ENCODE measurements at regions not wholly inside any gene's neighbourhood (a gene's known extent, or its start where the extent isn't known, plus 50 kb on each side); places are given as distances from the start of the nearest gene placed in this dataset.

DNA sequence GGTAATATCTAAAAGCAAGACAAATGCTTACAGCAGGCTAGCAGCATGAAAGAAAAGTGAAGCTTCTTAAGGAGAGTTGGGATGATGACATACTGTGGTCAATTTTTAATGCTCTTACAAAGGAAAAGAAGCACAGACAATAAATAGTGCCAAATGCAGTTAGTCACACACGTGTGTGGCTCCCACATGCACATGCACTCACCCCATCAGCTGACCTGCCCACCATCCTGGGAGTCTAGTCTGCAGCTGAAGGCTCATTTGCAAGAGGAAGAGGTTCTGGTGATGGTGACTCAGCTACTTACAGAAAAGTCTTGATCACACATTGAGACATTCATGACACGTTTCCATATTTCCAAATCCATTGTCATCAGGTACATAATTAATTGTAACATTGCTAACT is 129.3 kb downstream of the MRPL36 start:
- Histone ChIP-seq H3K9me3 (ENCODE audit: control insufficient read depth in 1 of 2, low read length in 2 of 2) (no peaks in the 10 kb centered on the region), H3K9ac (ENCODE audit: low read depth in 1 of 2, low read length in 2 of 2) (no peak overlapping the region), H3K27ac (ENCODE audit: low read depth, low read length) (no peak overlapping the region), H3K36me3 (ENCODE audit: control insufficient read depth in 1 of 2, insufficient read depth in 2 of 2, low read length in 2 of 2) (no peaks in the 10 kb centered on the region), H3K4me3 (ENCODE audit: low read depth in 1 of 2, low read length in 2 of 2) (no peak overlapping the region), H3K4me1 (ENCODE audit: control insufficient read depth in 1 of 2, insufficient read depth in 2 of 2, low read length in 2 of 2) (peaks cover 0 to 3% of the 10 kb centered on the region in 2 donors), H3K27me3 (ENCODE audit: control insufficient read depth in 1 of 2, insufficient read depth in 2 of 2, low read length in 2 of 2) (peaks cover 51 to 67% of the 10 kb centered on the region in 2 donors)

DNA sequence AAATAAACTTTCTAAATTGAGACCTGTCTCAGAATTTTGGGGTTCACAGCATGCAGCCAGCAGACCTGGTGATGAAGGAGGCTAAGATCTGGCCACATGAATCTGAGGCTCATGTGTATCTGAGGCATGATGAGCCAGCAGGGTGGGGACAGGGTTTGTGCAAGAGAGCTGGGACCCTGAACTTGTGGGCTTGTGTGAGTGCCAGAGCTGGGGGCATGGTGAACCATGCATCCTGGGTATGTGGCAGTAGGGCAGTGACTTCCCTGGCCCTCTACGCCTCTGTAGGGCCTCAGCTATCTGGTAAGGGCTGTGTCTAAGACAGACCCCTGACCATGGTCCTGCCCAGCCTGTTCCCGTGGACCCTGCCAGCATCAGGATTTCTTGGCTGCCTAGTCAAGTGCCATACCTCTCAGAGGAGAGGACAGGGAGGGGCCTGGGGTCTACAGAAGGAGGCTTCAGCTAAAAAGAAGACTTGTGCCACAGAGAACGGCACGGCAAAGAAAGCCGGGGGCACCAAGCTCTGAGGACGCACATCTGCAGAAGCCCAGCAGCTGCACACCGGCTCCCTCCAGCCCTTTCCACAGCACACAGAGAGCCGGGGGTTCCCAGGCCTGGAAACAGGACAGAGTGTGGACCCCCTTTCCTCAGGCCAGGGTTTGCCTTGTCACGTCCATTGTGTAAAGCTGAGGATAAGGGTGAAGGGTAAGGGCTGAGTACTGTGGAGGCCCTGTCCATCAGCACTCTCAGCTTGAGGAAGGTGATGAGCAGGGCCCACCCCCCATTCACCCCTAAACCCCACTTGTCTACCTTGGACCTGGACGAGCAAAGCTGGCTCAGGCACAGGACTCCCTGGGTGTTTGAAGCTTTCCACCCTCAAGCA is 130.1 kb downstream of the MRPL36 start:
- Histone ChIP-seq H3K4me3 (ENCODE audit: low read depth in 1 of 2, low read length in 2 of 2) (no peak overlapping the region), H3K4me1 (ENCODE audit: control insufficient read depth in 1 of 2, insufficient read depth in 2 of 2, low read length in 2 of 2) (peaks cover 0 to 3% of the 10 kb centered on the region in 2 donors), H3K27ac (ENCODE audit: low read depth, low read length) (no peak overlapping the region), H3K36me3 (ENCODE audit: control insufficient read depth in 1 of 2, insufficient read depth in 2 of 2, low read length in 2 of 2) (no peaks in the 10 kb centered on the region), H3K9ac (ENCODE audit: low read depth in 1 of 2, low read length in 2 of 2) (no peak overlapping the region), H3K9me3 (ENCODE audit: control insufficient read depth in 1 of 2, low read length in 2 of 2) (no peaks in the 10 kb centered on the region), H3K27me3 (ENCODE audit: control insufficient read depth in 1 of 2, insufficient read depth in 2 of 2, low read length in 2 of 2) (peaks cover 54 to 71% of the 10 kb centered on the region in 2 donors)

DNA sequence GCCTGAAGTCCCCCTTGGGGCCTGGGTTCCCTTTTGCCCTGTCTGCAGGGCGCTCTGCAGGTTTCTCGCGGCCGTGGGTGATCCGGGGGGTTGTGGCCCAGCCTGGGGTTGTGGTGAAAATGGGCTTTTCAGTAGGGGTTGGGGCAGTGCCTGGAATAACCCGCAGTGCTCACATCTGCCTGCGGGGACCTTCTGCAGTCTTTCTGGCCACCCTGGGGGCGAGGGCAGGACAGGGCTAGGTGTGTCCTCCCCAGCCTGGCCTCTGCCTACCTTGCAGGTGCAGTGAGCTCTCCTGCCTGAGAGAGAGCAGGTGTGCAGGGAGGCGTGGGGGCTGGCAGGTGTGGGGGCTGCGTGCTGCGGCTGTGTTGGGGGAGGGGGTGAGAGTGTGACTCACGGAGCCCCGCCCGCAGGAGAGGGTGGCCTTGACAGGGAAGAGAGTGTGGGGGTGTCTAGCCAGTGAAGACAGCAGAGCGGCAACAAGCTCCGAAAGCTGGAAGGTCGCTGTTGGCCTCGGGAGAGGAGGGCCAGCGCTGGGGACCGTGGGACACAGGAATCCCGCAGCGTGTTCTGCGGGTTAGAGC is 131.4 kb downstream of the MRPL36 start:
- Histone ChIP-seq H3K36me3 (ENCODE audit: control insufficient read depth in 1 of 2, insufficient read depth in 2 of 2, low read length in 2 of 2) (no peaks in the 10 kb centered on the region), H3K4me3 (ENCODE audit: low read depth in 1 of 2, low read length in 2 of 2) (no peak overlapping the region), H3K27me3 (ENCODE audit: control insufficient read depth in 1 of 2, insufficient read depth in 2 of 2, low read length in 2 of 2) (peaks cover 52 to 71% of the 10 kb centered on the region in 2 donors), H3K4me1 (ENCODE audit: control insufficient read depth in 1 of 2, insufficient read depth in 2 of 2, low read length in 2 of 2) (peaks cover 0 to 3% of the 10 kb centered on the region in 2 donors), H3K27ac (ENCODE audit: low read depth, low read length) (no peak overlapping the region), H3K9ac (ENCODE audit: low read depth in 1 of 2, low read length in 2 of 2) (no peak overlapping the region), H3K9me3 (ENCODE audit: control insufficient read depth in 1 of 2, low read length in 2 of 2) (no peaks in the 10 kb centered on the region)

- Histone ChIP-seq H3K27me3 (ENCODE audit: control insufficient read depth in 1 of 2, insufficient read depth in 2 of 2, low read length in 2 of 2) (peaks cover 48 to 70% of the 10 kb centered on the region in 2 donors), H3K27ac (ENCODE audit: low read depth, low read length) (no peak overlapping the region), H3K9ac (ENCODE audit: low read depth in 1 of 2, low read length in 2 of 2) (no peak overlapping the region), H3K4me3 (ENCODE audit: low read depth in 1 of 2, low read length in 2 of 2) (no peak overlapping the region), H3K9me3 (ENCODE audit: control insufficient read depth in 1 of 2, low read length in 2 of 2) (no peaks in the 10 kb centered on the region), H3K4me1 (ENCODE audit: control insufficient read depth in 1 of 2, insufficient read depth in 2 of 2, low read length in 2 of 2) (peaks cover 0 to 3% of the 10 kb centered on the region in 2 donors), H3K36me3 (ENCODE audit: control insufficient read depth in 1 of 2, insufficient read depth in 2 of 2, low read length in 2 of 2) (no peaks in the 10 kb centered on the region)
Observed at GRCh38 chr5:1667648-1668140, 131.9 kb downstream of the MRPL36 start.

- H3K27me3 ChIP-seq (ENCODE audit: control insufficient read depth in 1 of 2, insufficient read depth in 2 of 2, low read length in 2 of 2) = peaks cover 48 to 75% of the 10 kb centered on the region in 2 donors
- H3K4me1 ChIP-seq (ENCODE audit: control insufficient read depth in 1 of 2, insufficient read depth in 2 of 2, low read length in 2 of 2) = peaks cover 0 to 3% of the 10 kb centered on the region in 2 donors
- no peak overlapping the region for H3K27ac ChIP-seq (ENCODE audit: low read depth, low read length)
- H3K9me3 ChIP-seq (ENCODE audit: control insufficient read depth in 1 of 2, low read length in 2 of 2) = no peaks in the 10 kb centered on the region
- H3K9ac ChIP-seq (ENCODE audit: low read depth in 1 of 2, low read length in 2 of 2) = no peak overlapping the region
- H3K36me3 ChIP-seq (ENCODE audit: control insufficient read depth in 1 of 2, insufficient read depth in 2 of 2, low read length in 2 of 2) = no peaks in the 10 kb centered on the region
- H3K4me3 ChIP-seq (ENCODE audit: low read depth in 1 of 2, low read length in 2 of 2) = no peak overlapping the region
Observed at GRCh38 chr5:1666812-1667588, 132.6 kb downstream of the MRPL36 start.

DNA sequence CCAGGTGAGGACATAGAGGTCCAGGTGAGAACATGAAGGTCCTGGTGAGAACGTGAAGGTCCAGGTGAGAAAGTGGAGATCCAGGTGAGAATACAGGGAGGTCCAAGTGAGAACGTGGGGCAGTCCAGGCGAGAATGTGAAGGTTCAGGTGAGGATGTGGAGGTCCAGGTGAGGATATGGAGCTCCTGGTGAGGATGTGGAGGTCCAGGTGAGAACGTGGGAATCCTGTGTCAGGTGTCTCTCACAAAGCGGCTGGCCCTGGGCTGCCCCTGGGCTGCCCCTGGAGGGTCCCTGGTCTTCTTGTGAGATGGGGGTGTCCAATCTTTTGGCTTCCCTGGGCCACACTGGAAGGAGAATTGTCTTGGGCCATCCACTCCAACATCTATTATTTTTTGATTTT is 133.4 kb downstream of the MRPL36 start:
- no peak overlapping the region for H3K27ac ChIP-seq (ENCODE audit: low read depth, low read length)
- peaks cover 48 to 69% of the 10 kb centered on the region in 2 donors for H3K27me3 ChIP-seq (ENCODE audit: control insufficient read depth in 1 of 2, insufficient read depth in 2 of 2, low read length in 2 of 2)
- no peaks in the 10 kb centered on the region for H3K9me3 ChIP-seq (ENCODE audit: control insufficient read depth in 1 of 2, low read length in 2 of 2)
- no peaks in the 10 kb centered on the region for H3K36me3 ChIP-seq (ENCODE audit: control insufficient read depth in 1 of 2, insufficient read depth in 2 of 2, low read length in 2 of 2)
- H3K4me3 ChIP-seq (ENCODE audit: low read depth in 1 of 2, low read length in 2 of 2) = no peak overlapping the region
- H3K9ac ChIP-seq (ENCODE audit: low read depth in 1 of 2, low read length in 2 of 2) = no peak overlapping the region
- peaks cover 0 to 3% of the 10 kb centered on the region in 2 donors for H3K4me1 ChIP-seq (ENCODE audit: control insufficient read depth in 1 of 2, insufficient read depth in 2 of 2, low read length in 2 of 2)

DNA sequence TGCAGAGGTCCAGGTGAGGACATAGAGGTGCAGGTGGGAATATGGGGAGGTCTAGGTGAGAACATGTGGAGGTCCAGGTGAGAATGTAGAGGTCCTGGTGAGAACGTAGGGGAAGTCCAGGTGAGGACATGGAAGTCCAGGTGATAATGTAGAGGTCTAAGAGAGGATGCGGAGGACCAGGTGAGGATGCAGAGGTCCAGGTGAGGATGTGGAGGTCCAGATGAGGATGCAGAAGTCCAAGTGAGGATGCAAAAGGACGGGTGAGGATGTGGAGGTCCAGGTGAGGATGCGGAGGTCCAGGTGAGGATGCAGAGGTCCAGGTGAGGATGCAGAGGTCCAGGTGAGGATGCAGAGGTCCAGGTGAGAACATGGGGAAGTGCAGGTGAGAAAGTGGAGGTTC is 133.8 kb downstream of the MRPL36 start:
- Histone ChIP-seq H3K27ac (ENCODE audit: low read depth, low read length) (no peak overlapping the region), H3K4me3 (ENCODE audit: low read depth in 1 of 2, low read length in 2 of 2) (no peak overlapping the region), H3K27me3 (ENCODE audit: control insufficient read depth in 1 of 2, insufficient read depth in 2 of 2, low read length in 2 of 2) (peaks cover 48 to 64% of the 10 kb centered on the region in 2 donors), H3K4me1 (ENCODE audit: control insufficient read depth in 1 of 2, insufficient read depth in 2 of 2, low read length in 2 of 2) (peaks cover 0 to 3% of the 10 kb centered on the region in 2 donors), H3K9me3 (ENCODE audit: control insufficient read depth in 1 of 2, low read length in 2 of 2) (no peaks in the 10 kb centered on the region), H3K9ac (ENCODE audit: low read depth in 1 of 2, low read length in 2 of 2) (no peak overlapping the region), H3K36me3 (ENCODE audit: control insufficient read depth in 1 of 2, insufficient read depth in 2 of 2, low read length in 2 of 2) (no peaks in the 10 kb centered on the region)

DNA sequence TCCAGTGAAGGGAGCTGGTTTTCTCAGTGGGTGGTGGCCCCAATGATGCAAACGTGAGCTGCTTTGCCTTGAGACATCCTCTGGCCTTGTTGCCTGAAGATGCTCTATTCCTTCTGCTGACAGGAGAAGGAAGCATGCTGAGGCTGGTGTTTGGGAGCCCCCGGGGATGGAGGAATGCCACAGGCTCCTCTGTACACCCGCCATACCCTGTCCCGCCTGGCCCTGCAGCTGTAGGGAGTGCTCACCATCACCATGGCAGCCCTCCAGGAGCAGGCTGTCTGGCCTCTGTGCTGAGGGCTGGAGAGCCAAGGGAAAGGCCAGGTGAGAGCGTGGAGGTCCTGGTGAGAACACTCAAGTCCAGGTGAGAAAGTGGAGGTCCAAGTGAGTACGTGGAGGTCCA is 134.4 kb downstream of the MRPL36 start:
- Histone ChIP-seq H3K4me3 (ENCODE audit: low read depth in 1 of 2, low read length in 2 of 2) (no peak overlapping the region), H3K4me1 (ENCODE audit: control insufficient read depth in 1 of 2, insufficient read depth in 2 of 2, low read length in 2 of 2) (peaks cover 0 to 3% of the 10 kb centered on the region in 2 donors), H3K27ac (ENCODE audit: low read depth, low read length) (no peak overlapping the region), H3K36me3 (ENCODE audit: control insufficient read depth in 1 of 2, insufficient read depth in 2 of 2, low read length in 2 of 2) (no peaks in the 10 kb centered on the region), H3K9ac (ENCODE audit: low read depth in 1 of 2, low read length in 2 of 2) (no peak overlapping the region), H3K27me3 (ENCODE audit: control insufficient read depth in 1 of 2, insufficient read depth in 2 of 2, low read length in 2 of 2) (peaks cover 44 to 60% of the 10 kb centered on the region in 2 donors), H3K9me3 (ENCODE audit: control insufficient read depth in 1 of 2, low read length in 2 of 2) (no peaks in the 10 kb centered on the region)

DNA sequence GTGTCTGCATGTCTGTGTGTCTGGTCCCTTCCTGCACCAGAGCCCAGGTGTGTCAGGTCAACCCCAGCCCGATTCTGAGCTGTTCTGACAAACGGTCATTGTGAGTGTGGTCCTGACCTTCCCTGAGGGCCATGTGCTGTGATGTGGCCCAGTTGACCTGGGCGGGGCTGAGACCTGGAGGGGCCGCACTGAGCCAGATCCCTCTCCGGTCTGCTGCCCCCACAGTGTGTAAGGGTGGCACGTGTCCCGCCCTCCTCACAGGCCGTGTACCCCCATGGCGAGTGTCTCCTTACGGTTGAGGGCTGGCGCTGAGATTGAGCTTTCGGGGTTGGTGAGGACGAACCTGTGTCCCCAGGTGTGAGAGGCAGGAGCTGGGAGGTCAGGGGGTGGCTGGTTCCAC is 136.5 kb downstream of the MRPL36 start:
- no peaks in the 10 kb centered on the region for H3K9me3 ChIP-seq (ENCODE audit: control insufficient read depth in 1 of 2, low read length in 2 of 2)
- H3K4me3 ChIP-seq (ENCODE audit: low read depth in 1 of 2, low read length in 2 of 2) = no peak overlapping the region
- no peak overlapping the region for H3K9ac ChIP-seq (ENCODE audit: low read depth in 1 of 2, low read length in 2 of 2)
- peaks cover 0 to 3% of the 10 kb centered on the region in 2 donors for H3K4me1 ChIP-seq (ENCODE audit: control insufficient read depth in 1 of 2, insufficient read depth in 2 of 2, low read length in 2 of 2)
- peaks cover 40 to 49% of the 10 kb centered on the region in 2 donors for H3K27me3 ChIP-seq (ENCODE audit: control insufficient read depth in 1 of 2, insufficient read depth in 2 of 2, low read length in 2 of 2)
- H3K27ac ChIP-seq (ENCODE audit: low read depth, low read length) = no peak overlapping the region
- no peaks in the 10 kb centered on the region for H3K36me3 ChIP-seq (ENCODE audit: control insufficient read depth in 1 of 2, insufficient read depth in 2 of 2, low read length in 2 of 2)
